NOMO-1 treated with dmso at 0.1 percent for 144 hours (cell line): ENCODE measurements at regions not wholly inside any gene's neighbourhood (a gene's known extent, or its start where the extent isn't known, plus 50 kb on each side); places are given as distances from the start of the nearest gene placed in this dataset.
"Not testable (repeated sequence)": the region's sequence is repeated elsewhere in the genome, so short reads cannot be mapped to it uniquely, and the experiment has no call there.

Experiments
- DNase-seq: peaks from one replicate; lab custom pipeline; 2025; ENCODE audit not compliant: unreplicated experiment; lab: John Stamatoyannopoulos, UW

GRCh38 chr3:71961378-71961777 lies 176.4 kb upstream of the PROK2 start:
- DNase-seq = no peak

- DNase-seq = no peak
Observed at GRCh38 chr3:71958533-71958932, 173.6 kb upstream of the PROK2 start.

GRCh38 chr3:71956716-71957115 lies 171.8 kb upstream of the PROK2 start:
- no peak for DNase-seq

GRCh38 chr3:71956069-71956340 lies 171.1 kb upstream of the PROK2 start:
- DNase-seq = no peak

GRCh38 chr3:71955240-71956068 lies 170.5 kb upstream of the PROK2 start:
- no peak for DNase-seq

GRCh38 chr3:71951842-71952241 lies 166.9 kb upstream of the PROK2 start:
- no peak for DNase-seq

- DNase-seq = no peak
Observed at GRCh38 chr3:71951361-71951760, 166.4 kb upstream of the PROK2 start.

- DNase-seq = no peak
Observed at GRCh38 chr3:71949442-71949841, 164.5 kb upstream of the PROK2 start.

GRCh38 chr3:71944482-71945065 lies 159.6 kb upstream of the PROK2 start:
- no peak for DNase-seq

- no peak for DNase-seq
Observed at GRCh38 chr3:71942432-71943187, 157.7 kb upstream of the PROK2 start.

- no peak for DNase-seq
Observed at GRCh38 chr3:71940486-71940885, 155.5 kb upstream of the PROK2 start.

GRCh38 chr3:71938081-71938480 lies 153.1 kb upstream of the PROK2 start:
- not testable (repeated sequence) for DNase-seq

GRCh38 chr3:71936681-71937080 lies 151.7 kb upstream of the PROK2 start:
- DNase-seq = no peak

- no peak for DNase-seq
Observed at GRCh38 chr3:71934520-71935270, 149.7 kb upstream of the PROK2 start.

- no peak for DNase-seq
Observed at GRCh38 chr3:71931922-71932321, 147.0 kb upstream of the PROK2 start.

GRCh38 chr3:71930056-71930991 lies 145.4 kb upstream of the PROK2 start:
- no peak for DNase-seq

GRCh38 chr3:71928212-71928611 lies 143.3 kb upstream of the PROK2 start:
- no peak for DNase-seq

GRCh38 chr3:71927505-71928066 lies 142.6 kb upstream of the PROK2 start:
- DNase-seq = no peak

- DNase-seq = no peak
Observed at GRCh38 chr3:71926616-71927015, 141.7 kb upstream of the PROK2 start.

- DNase-seq = no peak
Observed at GRCh38 chr3:71926262-71926600, 141.3 kb upstream of the PROK2 start.
